ENCODE measurements at regions not wholly inside any gene's neighbourhood (a gene's known extent, or its start where the extent isn't known, plus 50 kb on each side); places are given as distances from the start of the nearest gene placed in this dataset.

GRCh38 chr13:27338207-27338606 lies 67.6 kb downstream of the RASL11A start:
- DNase-seq (ENCODE audit: low read depth, low spot score) = no peak
- no peak overlapping the region for H3K27ac ChIP-seq (ENCODE audit: low read depth, low read length)
- no peaks in the 10 kb centered on the region for H3K36me3 ChIP-seq (ENCODE audit: control insufficient read depth in 1 of 2, insufficient read depth in 2 of 2, low read length in 2 of 2)
- H3K4me1 ChIP-seq (ENCODE audit: control insufficient read depth in 1 of 2, insufficient read depth in 2 of 2, low read length in 2 of 2) = 0 out of 4 replicates have a peak, but pooled peaks cover 0 to 13% of the 10 kb centered on the region in 2 experiments
- H3K9me3 ChIP-seq (ENCODE audit: control insufficient read depth in 1 of 2, insufficient read depth in 1 of 2, low read depth in 1 of 2, low read length in 2 of 2) = no peaks in the 10 kb centered on the region
- BruUV-seq (replicated peaks) = no TSS peak
- no peaks in the 10 kb centered on the region for H3K79me2 ChIP-seq (ENCODE audit: insufficient read depth, low read length)
- no peaks in the 10 kb centered on the region for H4K20me1 ChIP-seq (ENCODE audit: insufficient read depth)
- ChIA-PET CTCF (interaction anchor here (1.2 to 2.7 kb wide), 8 partner anchors 10 to 355 kb away, joined by 3 to 18 read pairs (median 8); no protein-coding TSS in a partner anchor), POLR2A (no interaction called here), RAD21 (ENCODE audit: low non-redundant PET in 1 of 2, low total read pairs in 2 of 2, uncharacterized antibody in 2 of 2, unreplicated experiment in 2 of 2) (interaction anchor here in 1 of 2 experiments (0.7 kb wide), 1 partner anchor 234 kb away, joined by 3 read pairs; no protein-coding TSS in a partner anchor)
- H3K9me2 ChIP-seq (ENCODE audit: insufficient read depth) = no peaks in the 10 kb centered on the region
- intact Hi-C loops (cut with micrococcal nuclease) = loop anchor here (2.0 kb wide), 1 partner anchor 85 kb away; no protein-coding TSS in a partner anchor
- no peak for TF ChIP-seq EZH2phosphoT487 (IDR thresholded peaks at IDR 0.05; ENCODE audit: borderline replicate concordance)
- TF ChIP-seq EGR1 (IDR thresholded peaks at IDR 0.05; ENCODE audit: low read depth) = no peak
- no peak for TF ChIP-seq EZH2 (IDR thresholded peaks at IDR 0.05)
- TF ChIP-seq SIN3A (IDR thresholded peaks at IDR 0.05; ENCODE audit: low read depth) = no peak
- no peak for TF ChIP-seq ELF1 (IDR thresholded peaks at IDR 0.05; ENCODE audit: borderline replicate concordance, low read depth)
- TF ChIP-seq CEBPB (IDR thresholded peaks at IDR 0.05; ENCODE audit: low read depth) = no peak
- TF ChIP-seq ATF3 (IDR thresholded peaks at IDR 0.05) = no peak
- TF ChIP-seq YY1 (IDR thresholded peaks at IDR 0.05; ENCODE audit: extremely low read depth, insufficient replicate concordance, low read depth, low read length) = no peak
- TF ChIP-seq SRF (IDR thresholded peaks at IDR 0.05; ENCODE audit: low read depth) = no peak
- no peak for TF ChIP-seq REST (IDR thresholded peaks at IDR 0.05; ENCODE audit: low read depth)
- no peak for TF ChIP-seq ZNF274 (IDR thresholded peaks at IDR 0.05; ENCODE audit: low read depth, low read length)
- TF ChIP-seq POLR2AphosphoS5 (IDR thresholded peaks at IDR 0.05; ENCODE audit: low read depth, low read length) = no peak
- TF ChIP-seq RAD21 (IDR thresholded peaks at IDR 0.05; ENCODE audit: low read depth) = no peak
- TF ChIP-seq TCF7L2 (IDR thresholded peaks at IDR 0.05; ENCODE audit: borderline replicate concordance, extremely low read depth, insufficient read depth, insufficient read length) = no peak
- no peak for TF ChIP-seq CTCF (IDR thresholded peaks at IDR 0.05 in 2 of 3, conservative IDR thresholded peaks at IDR 0.05 in 1 of 3; ENCODE audit: borderline replicate concordance in 1 of 3, insufficient read depth in 1 of 3, low read depth in 2 of 3, low read length in 2 of 3)
- no peak for TF ChIP-seq FOSL1 (IDR thresholded peaks at IDR 0.05; ENCODE audit: low read depth)
- no peak for TF ChIP-seq CBX3 (IDR thresholded peaks at IDR 0.05; ENCODE audit: low read depth)
- TF ChIP-seq JUND (IDR thresholded peaks at IDR 0.05) = no peak
- no peak overlapping the region for H3K4me3 ChIP-seq (replicated peaks in 1 of 2; ENCODE audit: low read depth in 1 of 2, low read length in 2 of 2)
- no peak overlapping the region for H3K9ac ChIP-seq (ENCODE audit: low read length)
- ATAC-seq = no peak
- no peak overlapping the region for H2AFZ ChIP-seq (ENCODE audit: low read depth, low read length, poor library complexity, severe bottlenecking)
- no peaks in the 10 kb centered on the region for H3K27me3 ChIP-seq (ENCODE audit: insufficient read depth, low read length)
- H3K4me2 ChIP-seq (ENCODE audit: low read length) = peak overlapping the region; percentile 66

Measured in HCT116 (cell line).